ACHN (cell line): ENCODE measurements at regions not wholly inside any gene's neighbourhood (a gene's known extent, or its start where the extent isn't known, plus 50 kb on each side); places are given as distances from the start of the nearest gene placed in this dataset.

ENCODE experiments used
- DNase-seq: peaks from one replicate; pipeline ENCODE4 v3.0.0-alpha.2; 2015
- in situ Hi-C: cut with HindIII; loops from 2 replicates; pipeline ENCODE4 v1.10.0; 2017; ENCODE audit warnings: low sequenced_read_pairs, low pct_ligation_motif_present, low pct_unique_long_range_greater_than_20kb

DNA sequence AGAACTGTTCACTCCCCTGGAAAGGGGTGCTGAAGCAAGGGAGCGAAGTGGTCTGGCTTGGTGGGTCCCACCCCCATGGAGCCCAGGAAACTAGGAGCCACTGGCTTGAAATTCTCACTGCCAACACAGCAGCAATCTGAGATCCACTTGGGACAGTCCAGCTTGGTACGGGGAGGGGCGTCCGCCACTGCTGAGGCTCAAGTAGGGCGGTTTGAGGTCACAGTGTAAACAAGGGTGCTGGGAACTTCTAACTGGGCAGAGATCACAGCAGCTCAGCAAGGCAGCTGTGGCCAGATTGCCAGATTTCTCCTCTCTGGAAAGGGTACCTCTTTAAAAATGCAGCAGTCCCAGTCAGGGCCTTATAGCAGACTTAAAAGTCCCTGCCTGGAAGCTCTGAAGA, 53.9 kb upstream of the GALNTL6 start:
- no peak for DNase-seq
- in situ Hi-C loops = no loop called here

GRCh38 chr4:171751538-171751937, 61.7 kb upstream of the GALNTL6 start:
- in situ Hi-C loops = no loop called here
- no peak for DNase-seq

GRCh38 chr4:171746418-171746817, 66.8 kb upstream of the GALNTL6 start:
- in situ Hi-C loops = no loop called here
- DNase-seq = no peak

DNA sequence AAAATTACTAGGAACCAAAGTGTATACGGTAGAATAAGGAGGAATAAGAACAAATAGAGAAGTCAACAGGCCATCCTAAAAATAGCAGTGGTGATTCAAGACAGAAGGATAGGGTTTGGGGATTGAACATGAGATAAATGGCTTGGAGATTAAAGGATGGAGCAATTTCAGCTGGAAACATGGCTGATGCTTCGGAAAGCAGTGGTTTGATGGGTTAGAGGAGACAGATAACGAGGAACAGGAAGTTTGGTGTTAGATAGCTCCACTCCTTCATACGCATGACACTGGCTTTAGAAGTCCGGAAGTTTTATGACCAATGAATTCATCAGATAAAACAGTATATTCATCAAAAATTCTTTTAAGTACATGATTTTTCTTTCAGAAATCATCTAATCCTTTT, 70.8 kb upstream of the GALNTL6 start:
- no peak for DNase-seq

GRCh38 chr4:171727185-171727584, 86.0 kb upstream of the GALNTL6 start:
- in situ Hi-C loops = no loop called here
- no peak for DNase-seq

More for the DNA sequence above, 70.8 kb upstream of the GALNTL6 start:
- in situ Hi-C loops = no loop called here

DNA sequence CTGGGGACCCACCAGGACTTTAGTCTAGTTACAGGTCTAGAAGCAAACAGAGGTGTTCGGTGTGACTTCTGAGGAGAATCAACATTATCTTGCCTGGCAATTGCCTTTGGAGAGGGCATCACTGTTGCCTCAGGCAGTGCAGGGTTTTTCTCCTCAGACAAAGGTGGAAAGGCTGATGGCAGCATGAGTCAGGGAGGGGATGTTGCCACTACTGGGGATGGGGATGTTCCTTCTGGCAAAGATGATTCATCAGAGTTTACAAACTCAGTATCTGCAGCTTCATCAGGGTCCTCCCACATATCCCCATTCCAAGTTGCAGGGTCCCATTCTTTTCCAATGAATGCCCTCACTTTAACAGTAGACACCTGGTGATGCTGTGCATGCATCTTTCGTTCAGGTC, 91.3 kb upstream of the GALNTL6 start:
- in situ Hi-C loops = no loop called here
- no peak for DNase-seq

- DNase-seq = no peak
- in situ Hi-C loops = no loop called here
These were observed 93.5 kb upstream of the GALNTL6 start for GRCh38 chr4:171719691-171720090.

- in situ Hi-C loops = no loop called here
- no peak for DNase-seq
These were observed 94.5 kb upstream of the GALNTL6 start for GRCh38 chr4:171718665-171719064.

DNA sequence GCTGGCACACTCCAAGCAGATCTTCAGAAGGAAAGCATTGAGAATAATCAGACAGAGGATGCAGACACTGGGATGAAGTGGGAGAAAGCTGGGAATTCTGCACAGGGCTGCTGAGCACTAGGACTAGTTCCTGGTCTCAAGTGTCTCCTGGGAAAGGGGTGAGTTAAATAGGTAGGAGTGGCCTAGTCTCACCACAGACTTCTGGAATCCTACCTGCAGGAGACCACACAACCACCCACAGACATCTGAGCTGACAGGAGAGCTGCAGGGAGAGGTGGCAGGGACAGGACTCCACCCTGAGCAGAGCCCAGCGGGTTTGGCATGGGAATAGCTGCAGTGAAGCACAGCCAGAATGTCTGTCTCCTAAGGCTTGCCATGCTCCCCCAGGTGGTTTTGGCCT, 95.1 kb upstream of the GALNTL6 start:
- in situ Hi-C loops = no loop called here
- DNase-seq = no peak

GRCh38 chr4:171717231-171717741, 95.9 kb upstream of the GALNTL6 start:
- DNase-seq = no peak
- in situ Hi-C loops = no loop called here

- DNase-seq = no peak
- in situ Hi-C loops = no loop called here
These were observed 97.2 kb upstream of the GALNTL6 start for GRCh38 chr4:171715973-171716372.

- in situ Hi-C loops = no loop called here
- no peak for DNase-seq
These were observed 98.3 kb upstream of the GALNTL6 start for GRCh38 chr4:171714791-171715454.

DNA sequence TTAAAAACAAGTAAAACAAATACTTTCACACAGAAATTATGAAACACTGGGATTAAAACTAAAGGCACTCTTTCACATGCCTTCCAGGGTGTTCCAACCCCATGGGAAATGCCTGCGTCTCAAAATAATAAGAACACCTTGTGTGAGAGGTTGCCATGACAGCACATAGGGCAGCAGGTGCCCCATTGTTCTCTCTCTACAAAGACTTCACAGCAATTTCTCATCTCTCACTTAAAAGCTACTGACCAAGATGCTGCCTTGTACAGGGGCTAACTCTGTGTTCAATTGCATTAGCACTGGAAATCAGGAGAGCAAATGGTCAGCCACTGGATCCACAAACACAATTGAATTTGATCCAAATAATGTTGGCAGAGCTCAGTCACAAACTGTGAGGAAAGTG, 102.5 kb upstream of the GALNTL6 start:
- DNase-seq = no peak
- in situ Hi-C loops = no loop called here

DNA sequence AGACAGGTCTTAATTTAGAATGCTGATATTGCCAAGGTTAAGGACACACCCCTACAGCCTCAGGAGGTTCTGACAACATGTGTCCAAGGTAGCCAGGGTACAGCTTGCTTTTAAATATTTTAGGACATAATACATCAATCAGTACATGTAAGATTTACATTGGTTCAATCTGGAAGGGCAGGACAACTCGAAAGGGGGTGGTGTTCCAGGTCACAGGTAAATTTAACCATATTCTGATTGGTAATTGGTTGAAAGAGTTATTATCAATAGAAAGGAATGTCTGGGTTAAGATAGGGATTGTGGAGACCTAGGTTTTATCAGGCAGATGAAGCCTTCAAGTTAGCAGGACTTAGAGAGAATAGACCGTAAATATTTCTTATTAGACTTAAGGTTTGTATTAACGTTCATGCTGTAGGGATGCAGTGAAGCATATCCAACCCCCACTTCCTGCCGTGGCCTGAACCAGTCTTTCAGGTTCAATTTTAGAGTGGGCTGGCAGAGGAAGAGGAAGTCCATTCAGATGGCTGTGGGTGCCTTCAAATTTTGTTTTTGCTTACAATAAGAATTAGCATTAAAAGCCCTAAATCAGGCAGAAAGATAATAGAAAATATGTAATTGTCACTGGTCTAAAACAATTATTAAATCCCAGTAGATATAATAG, 136.5 kb upstream of the GALNTL6 start:
- DNase-seq = no peak
- in situ Hi-C loops = no loop called here

DNA sequence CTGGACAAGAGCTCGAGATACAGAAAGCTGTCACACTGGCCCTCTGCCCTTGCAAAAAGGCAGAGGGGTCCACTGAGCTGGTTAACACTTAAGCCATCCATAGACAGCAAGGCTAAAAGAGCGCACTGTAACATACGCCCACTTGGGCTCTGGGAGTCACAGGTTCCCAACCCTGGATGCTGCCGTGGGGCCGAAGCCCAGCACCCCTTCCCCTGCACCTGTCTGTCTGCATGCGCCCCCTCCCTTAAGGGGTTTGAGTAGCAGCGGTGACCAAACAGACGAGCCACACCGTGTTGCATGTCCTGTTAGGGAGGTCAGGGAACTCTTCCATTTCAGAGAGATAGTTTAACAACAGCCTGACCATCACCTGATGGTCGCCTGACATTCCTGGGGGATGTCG, 138.4 kb upstream of the GALNTL6 start:
- in situ Hi-C loops = no loop called here
- DNase-seq = no peak

GRCh38 chr4:171668403-171668802, 144.8 kb upstream of the GALNTL6 start:
- no peak for DNase-seq
- in situ Hi-C loops = no loop called here

- no peak for DNase-seq
- in situ Hi-C loops = no loop called here
These were observed 145.3 kb upstream of the GALNTL6 start for GRCh38 chr4:171667906-171668305.

DNA sequence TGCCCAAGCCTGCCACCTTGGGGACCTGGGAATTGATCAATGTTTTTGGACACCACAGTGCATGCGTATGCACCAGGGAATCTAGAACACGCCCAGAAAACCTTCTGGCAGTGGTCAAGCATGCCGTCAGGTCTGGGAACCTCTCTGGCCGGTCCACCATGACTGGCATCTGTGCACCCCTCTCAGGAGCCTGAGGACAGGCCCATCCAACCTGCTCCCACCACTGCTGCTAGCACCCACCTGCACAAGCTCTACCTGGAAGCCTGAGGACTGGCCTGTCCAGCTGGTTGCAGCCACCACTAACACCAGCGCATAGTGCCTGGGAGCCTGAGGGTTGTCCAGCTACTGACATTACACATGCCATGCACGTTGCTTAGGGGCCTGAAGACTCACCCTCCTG, 162.1 kb upstream of the GALNTL6 start:
- in situ Hi-C loops = no loop called here
- no peak for DNase-seq

DNA sequence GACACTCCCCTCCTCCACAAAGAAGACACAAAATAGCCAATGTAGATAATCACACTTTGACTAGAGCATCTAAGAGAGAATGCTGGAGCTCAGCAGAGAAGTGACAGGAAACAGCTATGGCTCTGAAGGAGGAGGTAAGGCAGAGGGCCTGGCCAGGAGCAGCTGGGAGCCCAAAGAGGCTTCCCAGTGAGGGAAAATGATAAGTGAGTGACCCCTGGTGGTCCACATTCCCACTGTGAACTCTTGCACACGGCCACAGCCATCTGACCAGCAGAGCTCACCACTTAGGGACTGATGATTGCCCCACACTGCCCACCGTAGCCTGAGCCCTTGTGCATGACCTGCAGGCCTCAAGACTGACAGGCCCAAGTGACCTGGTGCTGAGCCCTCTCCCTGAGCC, 162.7 kb upstream of the GALNTL6 start:
- peak; percentile 2 for DNase-seq

GRCh38 chr4:171648926-171649325, 164.3 kb upstream of the GALNTL6 start:
- DNase-seq = no peak
- in situ Hi-C loops = no loop called here

More for the DNA sequence above, 162.7 kb upstream of the GALNTL6 start:
- in situ Hi-C loops = no loop called here
